Lower leg skin (tissue), 4 donors: ENCODE measurements at regions not wholly inside any gene's neighbourhood (a gene's known extent, or its start where the extent isn't known, plus 50 kb on each side); places are given as distances from the start of the nearest gene placed in this dataset.

Experiments
- DNase-seq, 2 donors: peaks; one replicate each; pipeline ENCODE4 v3.0.0-alpha.2; 2019; ENCODE audit warnings: low spot score in 2 of 2
- H3K4me3 ChIP-seq: fragments of 200-600 bp; sonication (generic); 2 replicates; pipeline ENCODE4 v1.5.1; 2017; ENCODE audit warnings: mild to moderate bottlenecking, low read depth; ENCODE audit not compliant: poor library complexity, severe bottlenecking
- POLR2A ChIP-seq, 2 donors: fragments of 450-650 bp; IDR thresholded peaks; one replicate each; pipeline ENCODE4 v1.6.1; 2016 to 2017; ENCODE audit warnings: antibody characterized with exemption in 2 of 2, mild to moderate bottlenecking in 1 of 2, moderate library complexity in 1 of 2
- WGBS, 2 donors: methylation state at CpG; one replicate each; pipeline ENCODE4 v1.1.5; 2018; 5-methylcytosine and 5-hydroxymethylcytosine counted together
- intact Hi-C: fragments of 100-400 bp; cut with DNase I; formaldehyde crosslinking; loops from one replicate; pipeline ENCODE4 v1.15.0; 2023; ENCODE audit warnings: low total_unique reads
- TF ChIP-seq, protein P1 (sequence below), 3 donors: fragments of 450-650 bp; IDR thresholded peaks; one replicate each; pipeline ENCODE4 v1.5.1; 2016; ENCODE audit warnings: antibody characterized with exemption in 3 of 3, mild to moderate bottlenecking in 3 of 3, moderate library complexity in 2 of 3

DNA sequence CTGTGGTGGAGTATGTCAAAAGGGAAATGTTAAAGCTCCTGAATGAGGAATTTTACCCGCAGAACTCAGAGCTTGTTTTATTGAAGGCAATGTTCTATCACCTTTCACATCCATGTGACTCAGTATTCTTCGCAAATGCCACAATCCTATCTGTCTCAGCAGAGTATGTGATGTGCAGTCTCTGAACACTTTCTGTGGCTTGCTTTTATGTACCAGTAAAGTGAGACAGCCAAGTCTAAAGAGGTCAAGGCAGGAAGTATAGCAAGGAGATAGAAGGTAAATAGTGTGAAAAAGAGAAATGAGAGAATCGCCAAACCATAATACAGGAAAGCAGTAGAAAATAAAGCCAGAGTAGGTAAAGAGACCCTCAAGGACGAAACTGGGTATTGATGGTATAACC is 515.8 kb downstream of the RAB28 start:
- WGBS, 2 donors = 70 to 72% methylated on average over 4 of the region's 4 CpGs
- no peak overlapping the region for H3K4me3 ChIP-seq
- intact Hi-C loops = no loop called here
- no peak for TF ChIP-seq POLR2A (IDR thresholded peaks at IDR 0.05)
- TF ChIP-seq, protein P1, sequence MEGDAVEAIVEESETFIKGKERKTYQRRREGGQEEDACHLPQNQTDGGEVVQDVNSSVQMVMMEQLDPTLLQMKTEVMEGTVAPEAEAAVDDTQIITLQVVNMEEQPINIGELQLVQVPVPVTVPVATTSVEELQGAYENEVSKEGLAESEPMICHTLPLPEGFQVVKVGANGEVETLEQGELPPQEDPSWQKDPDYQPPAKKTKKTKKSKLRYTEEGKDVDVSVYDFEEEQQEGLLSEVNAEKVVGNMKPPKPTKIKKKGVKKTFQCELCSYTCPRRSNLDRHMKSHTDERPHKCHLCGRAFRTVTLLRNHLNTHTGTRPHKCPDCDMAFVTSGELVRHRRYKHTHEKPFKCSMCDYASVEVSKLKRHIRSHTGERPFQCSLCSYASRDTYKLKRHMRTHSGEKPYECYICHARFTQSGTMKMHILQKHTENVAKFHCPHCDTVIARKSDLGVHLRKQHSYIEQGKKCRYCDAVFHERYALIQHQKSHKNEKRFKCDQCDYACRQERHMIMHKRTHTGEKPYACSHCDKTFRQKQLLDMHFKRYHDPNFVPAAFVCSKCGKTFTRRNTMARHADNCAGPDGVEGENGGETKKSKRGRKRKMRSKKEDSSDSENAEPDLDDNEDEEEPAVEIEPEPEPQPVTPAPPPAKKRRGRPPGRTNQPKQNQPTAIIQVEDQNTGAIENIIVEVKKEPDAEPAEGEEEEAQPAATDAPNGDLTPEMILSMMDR (IDR thresholded peaks at IDR 0.05) = no peak
- DNase-seq = no peak

- WGBS, 2 donors = 87 to 89% methylated on average over 5 of the region's 5 CpGs
- DNase-seq = no peak
- TF ChIP-seq, protein P1 (IDR thresholded peaks at IDR 0.05) = no peak
- TF ChIP-seq POLR2A (IDR thresholded peaks at IDR 0.05) = no peak
- no peak overlapping the region for H3K4me3 ChIP-seq
- intact Hi-C loops = no loop called here
These were observed 517.4 kb downstream of the RAB28 start for GRCh38 chr4:12966726-12967125.

- intact Hi-C loops = no loop called here
- WGBS, 2 donors = 32 to 46% methylated on average over 4 of the region's 4 CpGs
- TF ChIP-seq POLR2A (IDR thresholded peaks at IDR 0.05) = no peak
- DNase-seq = no peak
- no peak overlapping the region for H3K4me3 ChIP-seq
These were observed 518.8 kb downstream of the RAB28 start for GRCh38 chr4:12965334-12965733.

DNA sequence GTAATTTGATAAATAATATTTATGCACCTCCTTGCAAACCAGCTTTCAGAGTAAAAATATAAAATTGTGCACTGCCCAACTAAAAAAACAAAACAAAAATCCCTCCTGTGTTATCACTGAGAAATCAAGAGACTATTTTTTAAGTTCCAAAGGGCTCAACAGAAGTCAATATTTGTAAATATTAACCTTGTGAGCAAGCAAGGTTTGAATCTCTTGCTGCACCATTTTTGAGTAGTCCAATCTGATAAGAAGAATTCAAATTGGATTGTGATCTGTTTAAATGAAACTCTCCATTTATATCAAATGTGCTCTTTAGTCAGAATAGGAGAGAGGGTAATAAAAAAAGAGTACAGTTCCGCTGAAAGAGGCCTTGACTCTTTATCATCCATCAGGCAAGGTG is 520.2 kb downstream of the RAB28 start:
- TF ChIP-seq, protein P1 (IDR thresholded peaks at IDR 0.05) = no peak
- TF ChIP-seq POLR2A (IDR thresholded peaks at IDR 0.05) = no peak
- no peak overlapping the region for H3K4me3 ChIP-seq
- no peak for DNase-seq
- WGBS, 2 donors = 94 to 96% methylated on average over 1 of the region's 1 CpG
- intact Hi-C loops = no loop called here

- no peak for DNase-seq
- intact Hi-C loops = no loop called here
- TF ChIP-seq, protein P1 (IDR thresholded peaks at IDR 0.05) = no peak
- no peak for TF ChIP-seq POLR2A (IDR thresholded peaks at IDR 0.05)
- H3K4me3 ChIP-seq = no peak overlapping the region
These were observed 520.8 kb downstream of the RAB28 start for GRCh38 chr4:12963291-12963690.

DNA sequence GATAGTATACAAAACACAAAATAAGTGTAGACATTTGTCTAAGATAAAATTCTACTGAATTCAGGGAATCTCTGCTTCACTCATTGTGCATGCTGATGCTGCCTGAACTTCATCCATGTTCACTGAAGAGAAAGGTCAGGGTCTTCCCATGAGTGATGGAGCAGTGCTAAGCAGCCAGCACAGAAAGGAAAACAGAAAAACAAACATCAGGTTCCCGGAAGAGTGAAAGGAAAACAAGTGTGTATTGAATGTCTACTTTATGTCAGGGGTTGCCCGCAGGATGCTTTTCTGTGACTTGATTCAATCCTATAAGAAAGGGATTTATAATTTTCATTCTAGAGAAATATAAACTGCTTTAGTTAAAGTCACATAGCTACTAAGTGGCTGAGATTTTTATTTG is 522.4 kb downstream of the RAB28 start:
- H3K4me3 ChIP-seq = no peak overlapping the region
- DNase-seq = no peak
- intact Hi-C loops = no loop called here
- WGBS, 2 donors = 77 to 90% methylated on average over 2 of the region's 2 CpGs
- TF ChIP-seq POLR2A (IDR thresholded peaks at IDR 0.05) = no peak
- TF ChIP-seq, protein P1 (IDR thresholded peaks at IDR 0.05) = no peak
